ENCODE measurements at regions not wholly inside any gene's neighbourhood (a gene's known extent, or its start where the extent isn't known, plus 50 kb on each side); places are given as distances from the start of the nearest gene placed in this dataset.
"Not testable (repeated sequence)": the region's sequence is repeated elsewhere in the genome, so short reads cannot be mapped to it uniquely, and the experiment has no call there.

- H3K36me3 ChIP-seq (replicated peaks): no peaks in the 10 kb centered on the region
- in situ Hi-C loops (cut with MboI; ENCODE audit: low sequenced_read_pairs): no loop called here
- DNase-seq (ENCODE audit: low spot score in 2 of 2): no peak
- 0 out of 2 replicates have a peak, but pooled peaks cover 4% of the 10 kb centered on the region for H3K9me3 ChIP-seq
- no peak overlapping the region for H3K4me3 ChIP-seq
- no peaks in the 10 kb centered on the region for H3K4me1 ChIP-seq
- no peaks in the 10 kb centered on the region for H3K27me3 ChIP-seq (ENCODE audit: low read depth)
Measured at GRCh38 chr2:175815537-175815936, 186.5 kb downstream of the LNPK start.

- in situ Hi-C loops (cut with MboI; ENCODE audit: low sequenced_read_pairs): no loop called here
- H3K27me3 ChIP-seq (ENCODE audit: low read depth): no peaks in the 10 kb centered on the region
- no peaks in the 10 kb centered on the region for H3K36me3 ChIP-seq (replicated peaks)
- H3K4me3 ChIP-seq: no peak overlapping the region
- DNase-seq (ENCODE audit: low spot score in 2 of 2): no peak
- peaks cover 10% of the 10 kb centered on the region for H3K4me1 ChIP-seq
- 0 out of 2 replicates have a peak, but pooled peaks cover 4% of the 10 kb centered on the region for H3K9me3 ChIP-seq
Measured at GRCh38 chr2:175811971-175812370, 190.1 kb downstream of the LNPK start.

- no peaks in the 10 kb centered on the region for H3K36me3 ChIP-seq (replicated peaks)
- no peak overlapping the region for H3K4me3 ChIP-seq
- no peaks in the 10 kb centered on the region for H3K27me3 ChIP-seq (ENCODE audit: low read depth)
- DNase-seq (ENCODE audit: low spot score in 2 of 2): no peak
- peaks cover 15% of the 10 kb centered on the region for H3K4me1 ChIP-seq
- in situ Hi-C loops (cut with MboI; ENCODE audit: low sequenced_read_pairs): no loop called here
- no peaks in the 10 kb centered on the region for H3K9me3 ChIP-seq
Measured at GRCh38 chr2:175808858-175809257, 193.2 kb downstream of the LNPK start.

DNA sequence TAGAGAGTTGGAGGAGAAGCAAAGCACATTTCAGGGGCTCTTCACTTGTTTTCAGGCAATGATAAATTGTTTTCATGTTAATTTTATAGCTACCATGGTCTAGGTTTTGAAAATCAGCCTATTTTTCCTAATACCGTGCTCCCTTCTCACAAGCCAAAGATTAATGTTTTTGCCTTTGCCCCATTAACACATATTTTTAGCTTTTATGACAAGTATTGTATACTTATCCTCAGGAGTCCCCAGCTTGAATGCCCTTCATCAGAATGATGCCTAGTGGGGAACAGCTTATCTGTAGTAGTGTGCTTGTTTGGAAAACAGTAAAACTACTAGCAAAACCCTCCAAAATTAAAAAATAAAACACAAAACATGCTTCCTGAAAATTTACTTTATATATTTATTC lies 194.0 kb downstream of the LNPK start:
- DNase-seq (ENCODE audit: low spot score in 2 of 2): no peak
- no peaks in the 10 kb centered on the region for H3K9me3 ChIP-seq
- H3K36me3 ChIP-seq (replicated peaks): no peaks in the 10 kb centered on the region
- no peak overlapping the region for H3K4me3 ChIP-seq
- no peaks in the 10 kb centered on the region for H3K27me3 ChIP-seq (ENCODE audit: low read depth)
- peaks cover 15% of the 10 kb centered on the region for H3K4me1 ChIP-seq
- in situ Hi-C loops (cut with MboI; ENCODE audit: low sequenced_read_pairs): no loop called here

DNA sequence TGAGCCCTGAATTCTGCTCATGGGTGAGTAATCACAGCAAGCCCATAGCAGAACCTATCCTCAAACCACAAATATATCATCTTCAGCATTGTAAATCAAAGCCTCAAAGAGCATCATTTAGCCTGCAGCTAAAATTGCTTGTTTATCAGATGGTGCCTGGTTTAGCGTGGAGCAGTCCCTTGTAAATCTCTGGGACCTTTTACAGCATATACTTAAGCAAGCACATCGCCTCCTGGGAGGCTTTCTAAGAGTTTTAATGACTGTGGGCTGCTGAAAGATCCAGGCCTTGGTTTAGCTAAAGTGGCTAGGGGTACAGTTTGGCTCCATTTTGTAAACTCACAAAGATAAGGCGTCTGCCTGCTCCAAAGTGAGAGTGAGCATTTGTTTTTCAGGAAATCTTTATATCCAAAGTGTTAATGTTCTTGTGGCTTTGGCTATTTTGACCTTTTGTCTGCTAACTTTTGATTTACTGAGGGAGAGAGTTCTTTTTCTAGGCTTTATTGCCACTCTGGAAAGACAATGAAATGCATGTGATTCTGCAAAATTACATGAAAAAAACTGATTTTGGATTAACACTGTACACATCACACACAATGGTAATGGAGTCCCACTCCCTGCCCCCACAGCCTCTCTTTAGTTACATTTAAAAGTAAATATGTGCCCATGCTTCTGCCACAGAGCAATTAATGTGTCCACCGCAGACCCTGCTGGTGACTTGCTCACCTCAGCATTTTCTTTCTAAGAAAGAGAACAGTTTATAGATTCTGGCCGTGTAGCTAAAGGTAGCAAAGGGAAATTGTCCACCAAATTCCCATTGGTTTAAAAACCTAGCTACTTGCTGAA lies 194.8 kb downstream of the LNPK start:
- Histone ChIP-seq H3K4me1 (peaks cover 15% of the 10 kb centered on the region), H3K27me3 (ENCODE audit: low read depth) (no peaks in the 10 kb centered on the region), H3K36me3 (replicated peaks) (no peaks in the 10 kb centered on the region), H3K4me3 (no peak overlapping the region), H3K9me3 (no peaks in the 10 kb centered on the region)
- DNase-seq (ENCODE audit: low spot score in 2 of 2): peak; percentile 9 to 14
- in situ Hi-C loops (cut with MboI; ENCODE audit: low sequenced_read_pairs): no loop called here

DNA sequence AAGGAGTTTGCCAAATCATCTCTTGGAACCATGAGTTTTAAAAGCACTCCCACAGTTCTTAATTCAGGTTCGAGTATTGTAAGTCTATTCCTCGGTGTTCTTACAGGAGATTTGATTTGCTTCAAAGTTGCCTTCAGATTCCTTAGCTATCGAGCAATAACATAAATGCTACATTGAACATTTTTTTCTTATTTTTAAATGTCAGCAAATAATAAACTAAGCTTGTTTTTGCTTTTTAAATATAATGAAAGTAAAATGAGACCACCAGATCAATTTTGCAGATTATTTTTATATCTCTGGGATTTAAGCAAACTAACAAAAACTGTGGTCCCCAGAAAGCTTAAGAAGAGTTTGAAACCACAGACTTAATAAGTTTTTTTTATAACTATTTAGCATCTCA lies 195.5 kb downstream of the LNPK start:
- no peak for DNase-seq (ENCODE audit: low spot score in 2 of 2)
- peaks cover 15% of the 10 kb centered on the region for H3K4me1 ChIP-seq
- H3K27me3 ChIP-seq (ENCODE audit: low read depth): no peaks in the 10 kb centered on the region
- H3K36me3 ChIP-seq (replicated peaks): no peaks in the 10 kb centered on the region
- H3K4me3 ChIP-seq: no peak overlapping the region
- in situ Hi-C loops (cut with MboI; ENCODE audit: low sequenced_read_pairs): no loop called here
- no peaks in the 10 kb centered on the region for H3K9me3 ChIP-seq

- no peaks in the 10 kb centered on the region for H3K9me3 ChIP-seq
- H3K36me3 ChIP-seq (replicated peaks): no peaks in the 10 kb centered on the region
- DNase-seq (ENCODE audit: low spot score in 2 of 2): no peak
- in situ Hi-C loops (cut with MboI; ENCODE audit: low sequenced_read_pairs): no loop called here
- no peaks in the 10 kb centered on the region for H3K27me3 ChIP-seq (ENCODE audit: low read depth)
- no peak overlapping the region for H3K4me3 ChIP-seq
- peaks cover 15% of the 10 kb centered on the region for H3K4me1 ChIP-seq
Measured at GRCh38 chr2:175806125-175806490, 196.0 kb downstream of the LNPK start.

DNA sequence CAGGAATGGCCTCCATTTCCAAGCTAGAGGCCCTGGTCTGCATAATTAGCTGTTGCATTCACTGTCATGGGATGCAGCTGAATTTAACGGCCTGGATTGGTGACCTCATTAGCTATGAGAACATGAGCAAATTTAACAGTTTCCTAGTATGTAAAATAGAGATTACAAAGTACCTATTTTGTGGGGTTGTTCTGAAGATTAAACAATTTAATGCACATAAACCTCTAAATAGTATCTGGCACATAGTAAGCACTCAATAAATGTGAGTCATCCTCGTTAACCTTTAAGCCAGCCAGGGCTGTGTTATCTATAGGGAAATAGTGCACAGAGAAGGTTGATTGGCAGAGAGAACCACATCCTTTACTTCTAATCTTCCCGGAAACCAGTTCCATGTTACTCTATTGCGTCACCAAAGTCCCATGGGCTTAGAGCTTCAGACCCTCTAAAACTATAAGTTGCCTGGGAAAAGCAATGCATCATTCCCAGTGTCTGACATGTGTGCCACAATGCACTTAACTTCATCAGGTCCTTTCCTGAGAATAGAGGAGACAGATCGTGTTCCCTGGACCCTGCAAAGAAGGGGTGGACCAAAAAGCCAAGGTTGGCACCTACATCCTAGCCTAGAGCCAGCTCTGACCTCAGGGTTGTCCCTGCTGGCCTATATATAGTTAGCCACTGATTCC lies 196.5 kb downstream of the LNPK start:
- no peak for DNase-seq (ENCODE audit: low spot score in 2 of 2)
- Histone ChIP-seq H3K9me3 (no peaks in the 10 kb centered on the region), H3K4me3 (no peak overlapping the region), H3K4me1 (peaks cover 15% of the 10 kb centered on the region), H3K36me3 (replicated peaks) (no peaks in the 10 kb centered on the region), H3K27me3 (ENCODE audit: low read depth) (no peaks in the 10 kb centered on the region)
- in situ Hi-C loops (cut with MboI; ENCODE audit: low sequenced_read_pairs): no loop called here

GRCh38 chr2:175804122-175804521 lies 197.9 kb downstream of the LNPK start:
- H3K4me1 ChIP-seq: peaks cover 15% of the 10 kb centered on the region
- DNase-seq (ENCODE audit: low spot score in 2 of 2): no peak
- H3K4me3 ChIP-seq: no peak overlapping the region
- no peaks in the 10 kb centered on the region for H3K27me3 ChIP-seq (ENCODE audit: low read depth)
- no peaks in the 10 kb centered on the region; the same call in 1 of the 2 replicates for H3K9me3 ChIP-seq
- in situ Hi-C loops (cut with MboI; ENCODE audit: low sequenced_read_pairs): no loop called here
- no peaks in the 10 kb centered on the region for H3K36me3 ChIP-seq (replicated peaks)

DNA sequence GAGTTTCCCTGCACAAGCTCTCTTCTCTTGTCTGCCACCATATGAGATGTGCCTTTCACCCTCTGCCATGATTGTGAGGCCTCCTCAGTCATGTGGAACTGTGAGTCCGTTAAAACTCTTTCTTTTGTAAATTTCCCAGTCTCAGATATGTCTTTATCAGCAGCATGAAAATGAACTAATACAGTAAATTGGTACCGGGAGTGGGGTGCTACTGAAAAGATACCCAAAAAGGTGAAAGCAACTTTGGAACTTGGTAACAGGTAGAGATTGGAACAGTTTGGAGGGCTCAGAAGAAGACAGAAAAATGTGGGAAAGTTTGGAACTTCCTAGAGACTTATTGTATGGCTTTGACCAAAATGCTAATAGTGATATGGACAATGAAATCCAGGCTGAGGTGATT lies 205.6 kb downstream of the LNPK start:
- in situ Hi-C loops (cut with MboI; ENCODE audit: low sequenced_read_pairs): not testable (repeated sequence)

DNA sequence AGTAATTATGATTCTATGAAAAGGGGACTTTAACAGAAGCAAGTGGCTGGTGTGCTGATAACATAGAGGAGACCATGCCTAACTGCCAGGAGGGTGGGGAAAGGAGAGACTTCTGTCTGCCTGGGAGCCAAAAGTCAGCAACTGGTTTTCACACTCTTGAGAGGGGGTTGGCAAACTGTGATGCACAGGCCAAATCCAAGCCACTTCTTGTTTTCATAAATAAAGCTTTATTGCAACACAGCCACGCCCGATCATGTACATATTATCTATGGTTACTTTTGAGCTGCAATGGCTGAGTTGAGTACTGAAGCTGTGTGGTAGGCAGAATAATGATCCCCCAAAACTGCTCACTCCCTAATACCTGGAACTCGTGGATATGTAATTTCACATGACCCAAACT lies 208.4 kb downstream of the LNPK start:
- no peak for DNase-seq (ENCODE audit: low spot score in 2 of 2)
- in situ Hi-C loops (cut with MboI; ENCODE audit: low sequenced_read_pairs): no loop called here

More for the DNA sequence above, 205.6 kb downstream of the LNPK start:
- not testable (repeated sequence) for H3K9me3 ChIP-seq; H3K4me1 ChIP-seq; DNase-seq (ENCODE audit: low spot score in 2 of 2); H3K27me3 ChIP-seq (ENCODE audit: low read depth); H3K36me3 ChIP-seq (replicated peaks); H3K4me3 ChIP-seq

GRCh38 chr2:175792881-175793280 lies 209.2 kb downstream of the LNPK start:
- no peaks in the 10 kb centered on the region for H3K36me3 ChIP-seq (replicated peaks)
- no peak overlapping the region for H3K4me3 ChIP-seq
- in situ Hi-C loops (cut with MboI; ENCODE audit: low sequenced_read_pairs): no loop called here
- no peaks in the 10 kb centered on the region for H3K27me3 ChIP-seq (ENCODE audit: low read depth)
- H3K4me1 ChIP-seq: no peaks in the 10 kb centered on the region
- H3K9me3 ChIP-seq: 0 out of 2 replicates have a peak, but pooled peaks cover 8% of the 10 kb centered on the region
- no peak for DNase-seq (ENCODE audit: low spot score in 2 of 2)

More for the DNA sequence above, 208.4 kb downstream of the LNPK start:
- Histone ChIP-seq H3K36me3 (replicated peaks) (no peaks in the 10 kb centered on the region), H3K27me3 (ENCODE audit: low read depth) (no peaks in the 10 kb centered on the region), H3K4me1 (no peaks in the 10 kb centered on the region), H3K4me3 (no peak overlapping the region), H3K9me3 (0 out of 2 replicates have a peak, but pooled peaks cover 8% of the 10 kb centered on the region)

GRCh38 chr2:175792199-175792598 lies 209.9 kb downstream of the LNPK start:
- no peaks in the 10 kb centered on the region for H3K36me3 ChIP-seq (replicated peaks)
- H3K4me1 ChIP-seq: no peaks in the 10 kb centered on the region
- H3K9me3 ChIP-seq: 0 out of 2 replicates have a peak, but pooled peaks cover 8% of the 10 kb centered on the region
- no peak overlapping the region for H3K4me3 ChIP-seq
- no peak for DNase-seq (ENCODE audit: low spot score in 2 of 2)
- H3K27me3 ChIP-seq (ENCODE audit: low read depth): no peaks in the 10 kb centered on the region
- in situ Hi-C loops (cut with MboI; ENCODE audit: low sequenced_read_pairs): no loop called here

DNA sequence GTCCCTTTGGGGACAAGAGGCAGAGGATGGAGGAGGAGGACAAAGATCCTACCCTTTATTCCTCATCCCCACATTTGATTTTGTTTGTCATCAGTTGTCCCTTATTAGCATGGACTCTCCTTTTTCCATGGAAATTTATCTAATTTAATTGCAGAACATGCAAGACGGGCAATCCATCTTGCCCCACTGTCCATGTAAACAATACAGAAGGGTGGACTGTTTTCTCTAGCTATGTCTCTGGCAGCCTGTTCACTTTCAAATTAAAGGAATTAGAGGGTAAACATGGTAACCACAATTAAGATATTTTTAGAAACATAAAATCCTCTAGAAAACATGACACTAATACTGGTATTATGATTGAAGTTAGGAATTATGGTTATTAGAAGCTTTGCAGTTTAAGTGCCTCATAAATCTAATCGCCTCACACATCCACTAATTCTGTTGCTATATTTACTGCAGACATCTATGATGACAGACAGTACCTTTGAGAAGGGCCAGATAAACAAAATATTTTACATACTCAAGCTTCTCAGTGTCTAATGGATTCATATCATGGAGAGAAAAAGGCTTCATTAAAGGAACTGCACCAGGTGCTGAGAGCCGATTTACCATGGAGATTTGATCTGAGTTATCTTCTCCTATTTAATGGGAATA lies 215.5 kb downstream of the LNPK start:
- H3K36me3 ChIP-seq (replicated peaks): no peaks in the 10 kb centered on the region
- no peaks in the 10 kb centered on the region for H3K4me1 ChIP-seq
- no peaks in the 10 kb centered on the region for H3K27me3 ChIP-seq (ENCODE audit: low read depth)
- in situ Hi-C loops (cut with MboI; ENCODE audit: low sequenced_read_pairs): no loop called here
- H3K9me3 ChIP-seq: no peaks in the 10 kb centered on the region
- H3K4me3 ChIP-seq: no peak overlapping the region
- no peak for DNase-seq (ENCODE audit: low spot score in 2 of 2)

Data from HAP-1 (cell line).